Liver (tissue), 8 donors: ENCODE measurements at regions not wholly inside any gene's neighbourhood (a gene's known extent, or its start where the extent isn't known, plus 50 kb on each side); places are given as distances from the start of the nearest gene placed in this dataset.

Source experiments
- DNase-seq: peaks from one replicate; pipeline ENCODE4 v3.0.0-alpha.2; 2017; ENCODE audit warnings: low spot score
- H3K27ac ChIP-seq, 2 donors: one replicate each; pipeline ENCODE4 v1.7.0; 2013; ENCODE audit warnings: inconsistent platforms in 2 of 2, low read length in 2 of 2, control low read depth in 1 of 2, low read depth in 1 of 2, mild to moderate bottlenecking in 1 of 2
- H3K27me3 ChIP-seq, 4 donors: one replicate each; pipeline versions ENCODE4 v1.6.1 to v1.7.0; 2013; ENCODE audit warnings: low read length in 3 of 4, inconsistent platforms in 1 of 4, mild to moderate bottlenecking in 1 of 4, moderate library complexity in 1 of 4; ENCODE audit not compliant: control insufficient read depth in 4 of 4, insufficient read depth in 4 of 4
- H3K36me3 ChIP-seq, 4 donors: one replicate each; pipeline versions ENCODE4 v1.6.1 to v1.7.0; 2013; ENCODE audit warnings: low read length in 3 of 4, mild to moderate bottlenecking in 3 of 4, low read depth in 1 of 4, moderate library complexity in 1 of 4; ENCODE audit not compliant: control insufficient read depth in 4 of 4, insufficient read depth in 3 of 4
- H3K4me1 ChIP-seq, 4 donors: one replicate each; pipeline versions ENCODE4 v1.6.1 to v1.7.0; 2013; ENCODE audit warnings: low read length in 3 of 4, mild to moderate bottlenecking in 3 of 4, moderate library complexity in 1 of 4; ENCODE audit not compliant: control insufficient read depth in 4 of 4, insufficient read depth in 4 of 4
- H3K4me3 ChIP-seq, 3 donors: one replicate each; pipeline versions ENCODE4 v1.6.1 to v1.7.0; 2013; ENCODE audit warnings: low read length in 3 of 3, control low read depth in 1 of 3, low read depth in 1 of 3, mild to moderate bottlenecking in 1 of 3
- H3K9ac ChIP-seq, 2 donors: one replicate each; pipeline ENCODE4 v1.7.0; 2013; ENCODE audit warnings: low read length in 2 of 2, mild to moderate bottlenecking in 2 of 2, moderate library complexity in 2 of 2, control low read depth in 1 of 2, low read depth in 1 of 2
- H3K9me3 ChIP-seq, 4 donors: one replicate each; pipeline versions ENCODE4 v1.6.1 to v1.7.0; 2013; ENCODE audit warnings: low read length in 3 of 4; ENCODE audit not compliant: control insufficient read depth in 4 of 4
- ATF3 ChIP-seq: IDR thresholded peaks from 2 replicates; pipeline ENCODE4 v1.6.1; 2016; ENCODE audit warnings: antibody characterized with exemption
- CTCF ChIP-seq: fragments of 150-350 bp; IDR thresholded peaks from 2 replicates; pipeline ENCODE4 v1.5.1; 2017; ENCODE audit warnings: improper control_type of control experiment, low read depth, low read length; ENCODE audit not compliant: missing input control
- EGR1 ChIP-seq, 2 donors: IDR thresholded peaks; 2 replicates each; pipeline ENCODE4 v1.6.1; 2016 to 2018; ENCODE audit warnings: antibody characterized with exemption in 2 of 2, low read depth in 2 of 2
- FOXA1 ChIP-seq: IDR thresholded peaks from 2 replicates; pipeline ENCODE4 v1.6.1; 2016; ENCODE audit warnings: antibody characterized with exemption
- FOXA2 ChIP-seq: IDR thresholded peaks from 2 replicates; pipeline ENCODE4 v1.6.1; 2016; ENCODE audit warnings: antibody characterized with exemption
- GABPA ChIP-seq, 2 donors: IDR thresholded peaks in 1 of 2; conservative IDR thresholded peaks in 1 of 2; 2 replicates each; pipeline ENCODE4 v1.6.1; 2016; ENCODE audit warnings: antibody characterized with exemption in 2 of 2, mild to moderate bottlenecking in 1 of 2, moderate library complexity in 1 of 2
- HNF4A ChIP-seq, 2 donors: conservative IDR thresholded peaks; 2 replicates each; pipeline ENCODE4 v1.6.1; 2016; ENCODE audit warnings: antibody characterized with exemption in 2 of 2, mild to moderate bottlenecking in 2 of 2
- HNF4G ChIP-seq: IDR thresholded peaks from 2 replicates; pipeline ENCODE4 v1.6.1; 2016; ENCODE audit warnings: antibody characterized with exemption
- JUND ChIP-seq, 2 donors: IDR thresholded peaks; 2 replicates each; pipeline ENCODE4 v1.6.1; 2016; ENCODE audit warnings: antibody characterized with exemption in 2 of 2
- MAX ChIP-seq: IDR thresholded peaks from 2 replicates; pipeline ENCODE4 v1.6.1; 2016; ENCODE audit warnings: antibody characterized with exemption
- NR2F2 ChIP-seq: IDR thresholded peaks from 2 replicates; pipeline ENCODE4 v1.6.1; 2016; ENCODE audit warnings: antibody characterized with exemption
- RAD21 ChIP-seq, 2 donors: IDR thresholded peaks; 2 replicates each; pipeline ENCODE4 v1.6.1; 2016; ENCODE audit warnings: antibody characterized with exemption in 2 of 2, mild to moderate bottlenecking in 2 of 2
- REST ChIP-seq: IDR thresholded peaks from 2 replicates; pipeline ENCODE4 v1.6.1; 2016; ENCODE audit warnings: antibody characterized with exemption, mild to moderate bottlenecking
- RXRA ChIP-seq, 2 donors: IDR thresholded peaks; 2 replicates each; pipeline ENCODE4 v1.6.1; 2017 to 2018; ENCODE audit warnings: antibody characterized with exemption in 2 of 2, mild to moderate bottlenecking in 1 of 2
- SP1 ChIP-seq: IDR thresholded peaks from 2 replicates; pipeline ENCODE4 v1.6.1; 2018; ENCODE audit warnings: antibody characterized with exemption, mild to moderate bottlenecking
- TAF1 ChIP-seq: conservative IDR thresholded peaks from 2 replicates; pipeline ENCODE4 v1.6.1; 2016; ENCODE audit warnings: antibody characterized with exemption, mild to moderate bottlenecking
- YY1 ChIP-seq: IDR thresholded peaks from 2 replicates; pipeline ENCODE4 v1.6.1; 2016; ENCODE audit warnings: antibody characterized with exemption, mild to moderate bottlenecking
- ZBTB33 ChIP-seq: IDR thresholded peaks from 2 replicates; pipeline ENCODE4 v1.6.1; 2016; ENCODE audit warnings: antibody characterized with exemption
- WGBS: extraction: QIAGEN DNeasy Blood & Tissue Kit; methylation state at CpG from one replicate; pipeline ENCODE4 v1.1.7; 2013; 5-methylcytosine and 5-hydroxymethylcytosine counted together
- donor health status: healthy.
- donor health status: healthy.
- donor health status: healthy.
- donor health status: healthy.
- donor health status: healthy.

GRCh38 chr7:3164380-3164792, 120.7 kb upstream of the CARD11 start:
- Histone ChIP-seq H3K9ac (no peak overlapping the region), H3K9me3 (no peaks in the 10 kb centered on the region), H3K36me3 (no peaks in the 10 kb centered on the region), H3K4me1 (no peaks in the 10 kb centered on the region), H3K4me3 (no peak overlapping the region), H3K27ac (no peak overlapping the region), H3K27me3 (no peaks in the 10 kb centered on the region)
- 34% methylated on average over 10 of the region's 10 CpGs for WGBS
- DNase-seq: no peak
- TF ChIP-seq TAF1: no peak
- TF ChIP-seq FOXA1: no peak
- no peak for TF ChIP-seq HNF4A (conservative IDR thresholded peaks at IDR 0.05)
- TF ChIP-seq RAD21 (IDR thresholded peaks at IDR 0.05): no peak
- TF ChIP-seq MAX: no peak
- no peak for TF ChIP-seq HNF4G
- TF ChIP-seq JUND (IDR thresholded peaks at IDR 0.05): no peak
- TF ChIP-seq ATF3: no peak
- no peak for TF ChIP-seq CTCF
- no peak for TF ChIP-seq NR2F2
- TF ChIP-seq ZBTB33: no peak
- TF ChIP-seq EGR1 (IDR thresholded peaks at IDR 0.05; ENCODE audit: low read depth in 2 of 2): no peak
- no peak for TF ChIP-seq RXRA (IDR thresholded peaks at IDR 0.05)
- TF ChIP-seq FOXA2: no peak
- no peak for TF ChIP-seq REST
- no peak for TF ChIP-seq SP1
- no peak for TF ChIP-seq GABPA (IDR thresholded peaks at IDR 0.05 in 1 of 2, conservative IDR thresholded peaks at IDR 0.05 in 1 of 2)
- TF ChIP-seq YY1: no peak
